Transverse colon (tissue), 4 donors: ENCODE measurements at regions not wholly inside any gene's neighbourhood (a gene's known extent, or its start where the extent isn't known, plus 50 kb on each side); places are given as distances from the start of the nearest gene placed in this dataset.
A peak's percentile ranks its signal among the peaks of the same experiment; 100 is the strongest.

Experiments
- DNase-seq: peaks from one replicate; pipeline ENCODE4 v3.0.0-alpha.2; 2019
- H3K27ac ChIP-seq, 4 donors: fragments of 200-600 bp; sonication (generic); 2 replicates each; pipeline ENCODE4 v1.5.1; 2016 to 2018; ENCODE audit warnings: inconsistent platforms in 4 of 4
- H3K27me3 ChIP-seq: fragments of 200-600 bp; sonication (generic); 2 replicates; pipeline ENCODE4 v1.5.1; 2017; ENCODE audit warnings: inconsistent platforms
- H3K36me3 ChIP-seq, 4 donors: fragments of 200-600 bp; sonication (generic); 2 replicates each; pipeline ENCODE4 v1.5.1; 2017 to 2019; ENCODE audit warnings: inconsistent platforms in 4 of 4
- H3K4me1 ChIP-seq, 4 donors: fragments of 200-600 bp; sonication (generic); 2 replicates each; pipeline ENCODE4 v1.5.1; 2017 to 2020; ENCODE audit warnings: inconsistent platforms in 4 of 4
- H3K4me3 ChIP-seq, 4 donors: fragments of 200-600 bp; sonication (generic); 1 replicate in 1 of 4; 2 replicates in 3 of 4; pipeline versions ENCODE4 v1.5.1 to v1.6.1; 2017 to 2019; ENCODE audit warnings: inconsistent platforms in 4 of 4
- H3K9me3 ChIP-seq, 2 donors: fragments of 200-600 bp; sonication (generic); 2 replicates each; pipeline ENCODE4 v1.5.1; 2017 to 2019; ENCODE audit warnings: inconsistent platforms in 2 of 2
- CTCF ChIP-seq, 5 experiments: fragments of 200-600 bp in 3 of 5; fragments of 450-650 bp in 2 of 5; sonication (generic) in 3 of 5; IDR thresholded peaks; 1 replicate in 2 of 5; 2 replicates in 3 of 5; pipeline ENCODE4 v1.5.1; 2016 to 2017; ENCODE audit warnings: antibody characterized with exemption in 5 of 5, inconsistent platforms in 3 of 5, mild to moderate bottlenecking in 2 of 5, moderate library complexity in 1 of 5
- EP300 ChIP-seq: sonication (generic); formaldehyde crosslinking; IDR thresholded peaks from one replicate; pipeline ENCODE4 v1.6.1; 2017; ENCODE audit warnings: antibody characterized with exemption, low read depth
- POLR2A ChIP-seq: fragments of 450-650 bp; IDR thresholded peaks from one replicate; pipeline ENCODE4 v1.6.1; 2016; ENCODE audit warnings: antibody characterized with exemption, mild to moderate bottlenecking, moderate library complexity
- POLR2AphosphoS5 ChIP-seq, 3 donors: sonication (generic); formaldehyde crosslinking; IDR thresholded peaks; one replicate each; pipeline ENCODE4 v1.6.1; 2016; ENCODE audit warnings: antibody characterized with exemption in 3 of 3
- WGBS, 2 donors: methylation state at CpG; one replicate each; pipeline ENCODE4 v1.1.5; 2018; ENCODE audit warnings: low coverage in 1 of 2; 5-methylcytosine and 5-hydroxymethylcytosine counted together
- in situ Hi-C, 4 donors: fragments of 200-750 bp; cut with MboI; loops; one replicate each; pipeline versions ENCODE4 v1.15.0 to v1.15.1; 2017; ENCODE audit warnings: low sequenced_read_pairs in 3 of 4, low pct_ligation_motif_present in 1 of 4, low pct_unique_long_range_greater_than_20kb in 1 of 4
- intact Hi-C: fragments of 100-400 bp; cut with DNase I; formaldehyde crosslinking; loops from one replicate; pipeline ENCODE4 v1.15.1; 2023; ENCODE audit warnings: low total_unique reads

- no peak overlapping the region for H3K4me3 ChIP-seq
- H3K27me3 ChIP-seq, result no peaks in the 10 kb centered on the region
- no peaks in the 10 kb centered on the region for H3K4me1 ChIP-seq
- TF ChIP-seq CTCF (IDR thresholded peaks at IDR 0.05), result no peak
- TF ChIP-seq POLR2AphosphoS5 (IDR thresholded peaks at IDR 0.05), result no peak
- no peak for TF ChIP-seq EP300
- no peak for TF ChIP-seq POLR2A
- in situ Hi-C loops (no loop called here), intact Hi-C loops (no loop called here)
- no peaks in the 10 kb centered on the region for H3K36me3 ChIP-seq
- H3K27ac ChIP-seq, result no peak overlapping the region
- H3K9me3 ChIP-seq, result no peaks in the 10 kb centered on the region
- DNase-seq, result no peak
- WGBS, 2 donors, result 56 to 68% methylated on average over 3 to 4 of the region's 4 CpGs
Measured at GRCh38 chrX:20452487-20452886, 185.8 kb upstream of the RPS6KA3 start.

- in situ Hi-C loops (no loop called here), intact Hi-C loops (no loop called here)
- no peak overlapping the region for H3K4me3 ChIP-seq
- WGBS, 2 donors, result 64% methylated on average over 2 of the region's 2 CpGs; no CpG with 5 or more reads in 1 of the 2 donors
- H3K4me1 ChIP-seq, result no peaks in the 10 kb centered on the region
- no peak for DNase-seq
- no peak overlapping the region for H3K27ac ChIP-seq
- H3K36me3 ChIP-seq, result no peaks in the 10 kb centered on the region
- TF ChIP-seq POLR2AphosphoS5 (IDR thresholded peaks at IDR 0.05) (no peak), POLR2A (no peak), EP300 (no peak), CTCF (IDR thresholded peaks at IDR 0.05) (no peak)
- H3K9me3 ChIP-seq, result no peaks in the 10 kb centered on the region
- H3K27me3 ChIP-seq, result no peaks in the 10 kb centered on the region
Measured at GRCh38 chrX:20451929-20452328, 185.2 kb upstream of the RPS6KA3 start.

GRCh38 chrX:20445109-20445508 lies 178.4 kb upstream of the RPS6KA3 start:
- 50 to 70% methylated on average over 1 to 2 of the region's 2 CpGs for WGBS, 2 donors
- peaks cover 0 to 17% (median 4%) of the 10 kb centered on the region in 4 donors for H3K4me1 ChIP-seq

GRCh38 chrX:20442597-20442996 lies 175.9 kb upstream of the RPS6KA3 start:
- H3K27me3 ChIP-seq, result no peaks in the 10 kb centered on the region
- intact Hi-C loops (loop anchor here (5.0 kb wide), 1 partner anchor 190 kb away; no protein-coding TSS in a partner anchor), in situ Hi-C loops (loop anchor here in 3 of 4 donors (10.0 to 25.0 kb wide), 3 partner anchors 180 to 198 kb away; partner anchors contain the start of gene RPS6KA3 (in 1 of the 3))
- H3K27ac ChIP-seq, result peak overlapping the region in 3 of 4 donors; percentile 26 to 50 (median 32)
- peak; percentile 90 for DNase-seq
- whole genome bisulfite sequencing, 2 donors, result 18% methylated on average over 3 of the region's 3 CpGs; no CpG with 5 or more reads in 1 of the 2 donors
- H3K4me3 ChIP-seq, result no peak overlapping the region
- TF ChIP-seq POLR2A (no peak), CTCF (IDR thresholded peaks at IDR 0.05) (peak; percentile 60 to 69 (median 64))
- no peaks in the 10 kb centered on the region for H3K36me3 ChIP-seq
- peaks cover 0 to 17% (median 4%) of the 10 kb centered on the region in 4 donors for H3K4me1 ChIP-seq
- no peaks in the 10 kb centered on the region for H3K9me3 ChIP-seq

More at GRCh38 chrX:20445109-20445508, 178.4 kb upstream of the RPS6KA3 start:
- intact Hi-C loops (no loop called here), in situ Hi-C loops (loop anchor here in 3 of 4 donors (10.0 to 25.0 kb wide), 3 partner anchors 183 to 200 kb away; partner anchors contain the start of gene RPS6KA3 (in 1 of the 3))
- TF ChIP-seq CTCF (IDR thresholded peaks at IDR 0.05), result no peak
- TF ChIP-seq EP300, result no peak
- TF ChIP-seq POLR2A, result no peak
- no peak for TF ChIP-seq POLR2AphosphoS5 (IDR thresholded peaks at IDR 0.05)
- H3K36me3 ChIP-seq, result no peaks in the 10 kb centered on the region
- H3K27me3 ChIP-seq, result no peaks in the 10 kb centered on the region
- no peaks in the 10 kb centered on the region for H3K9me3 ChIP-seq
- no peak overlapping the region for H3K4me3 ChIP-seq
- DNase-seq, result no peak
- H3K27ac ChIP-seq, result no peak overlapping the region
